M059J (cell line): ENCODE measurements at regions not wholly inside any gene's neighbourhood (a gene's known extent, or its start where the extent isn't known, plus 50 kb on each side); places are given as distances from the start of the nearest gene placed in this dataset.
A peak's percentile ranks its signal among the peaks of the same experiment; 100 is the strongest.
"Not testable (repeated sequence)": the region's sequence is repeated elsewhere in the genome, so short reads cannot be mapped to it uniquely, and the experiment has no call there.

Experiments
- DNase-seq: peaks from one replicate; pipeline ENCODE4 v3.0.0-alpha.2; 2012; ENCODE audit warnings: low read depth

- DNase-seq: no peak
Observed at GRCh38 chr3:112736805-112737566, 96.0 kb upstream of the CCDC80 start.

GRCh38 chr3:112736386-112736785 lies 95.4 kb upstream of the CCDC80 start:
- no peak for DNase-seq

- DNase-seq: no peak
Observed at GRCh38 chr3:112735926-112736325, 95.0 kb upstream of the CCDC80 start.

GRCh38 chr3:112734736-112735350 lies 93.9 kb upstream of the CCDC80 start:
- peak; percentile 74 for DNase-seq

- no peak for DNase-seq
Observed at GRCh38 chr3:112734171-112734570, 93.2 kb upstream of the CCDC80 start.

- no peak for DNase-seq
Observed at GRCh38 chr3:112730210-112730609, 89.3 kb upstream of the CCDC80 start.

- no peak for DNase-seq
Observed at GRCh38 chr3:112721231-112721630, 80.3 kb upstream of the CCDC80 start.

GRCh38 chr3:112718967-112719366 lies 78.0 kb upstream of the CCDC80 start:
- DNase-seq: no peak

GRCh38 chr3:112718516-112718915 lies 77.6 kb upstream of the CCDC80 start:
- DNase-seq: no peak

GRCh38 chr3:112709911-112710310 lies 69.0 kb upstream of the CCDC80 start:
- DNase-seq: no peak

GRCh38 chr3:112699436-112699978 lies 58.6 kb upstream of the CCDC80 start:
- DNase-seq: peak; percentile 93

- not testable (repeated sequence) for DNase-seq
Observed at GRCh38 chr3:112698442-112698841, 57.5 kb upstream of the CCDC80 start.

- DNase-seq: not testable (repeated sequence)
Observed at GRCh38 chr3:112696244-112696643, 55.3 kb upstream of the CCDC80 start.

GRCh38 chr3:112695377-112696108 lies 54.6 kb upstream of the CCDC80 start:
- peak; percentile 32 for DNase-seq

- DNase-seq: not testable (repeated sequence)
Observed at GRCh38 chr3:112694906-112695305, 54.0 kb upstream of the CCDC80 start.

- no peak for DNase-seq
Observed at GRCh38 chr3:112693186-112693585, 52.2 kb upstream of the CCDC80 start.
